OCI-LY1 (cell line): ENCODE measurements at regions not wholly inside any gene's neighbourhood (a gene's known extent, or its start where the extent isn't known, plus 50 kb on each side); places are given as distances from the start of the nearest gene placed in this dataset.

Experiments used
- CTCF ChIP-seq: fragments of 200-600 bp; sonication (generic), shearing (Covaris generic); IDR thresholded peaks from 2 replicates; pipeline ENCODE4 v1.5.1; 2017; ENCODE audit warnings: mild to moderate bottlenecking, antibody characterized with exemption, low read length, moderate library complexity, mixed read lengths
- EZH2 ChIP-seq: fragments of 200-600 bp; sonication (generic), shearing (Covaris generic); IDR thresholded peaks from 2 replicates; pipeline ENCODE4 v1.8.0; 2017; ENCODE audit warnings: borderline replicate concordance, mixed run types, mild to moderate bottlenecking, antibody characterized with exemption, low read length, moderate library complexity, mixed read lengths

- TF ChIP-seq CTCF: no peak
- no peak for TF ChIP-seq EZH2
Measured at GRCh38 chr3:27869152-27869551, 147.0 kb upstream of the EOMES start.
